Mucosa of descending colon (tissue), 3 donors: ENCODE measurements at regions not wholly inside any gene's neighbourhood (a gene's known extent, or its start where the extent isn't known, plus 50 kb on each side); places are given as distances from the start of the nearest gene placed in this dataset.

ENCODE experiments used
- ATAC-seq: fragments of 200-7000 bp; cut with Tn5 transposase; one replicate; pipeline ENCODE4 v1.9.1; 2020; ENCODE audit warnings: mild to moderate bottlenecking, moderate library complexity
- DNase-seq, 3 donors: peaks; one replicate each; pipeline ENCODE4 v3.0.0-alpha.2; 2020
- H3K36me3 ChIP-seq: fragments of 200-600 bp; one replicate; pipeline ENCODE4 v1.8.0; 2021; ENCODE audit warnings: low read depth, mild to moderate bottlenecking
- H3K4me1 ChIP-seq: fragments of 200-600 bp; one replicate; pipeline ENCODE4 v1.8.0; 2021; ENCODE audit warnings: low read depth, mild to moderate bottlenecking
- H3K4me3 ChIP-seq: fragments of 200-600 bp; one replicate; pipeline ENCODE4 v1.8.0; 2021; ENCODE audit warnings: mild to moderate bottlenecking
- H3K9me3 ChIP-seq: fragments of 200-600 bp; one replicate; pipeline ENCODE4 v1.8.0; 2021; ENCODE audit warnings: mild to moderate bottlenecking
- intact Hi-C, 2 donors: fragments of 100-400 bp; cut with DNase I in 1 of 2; cut with micrococcal nuclease in 1 of 2; formaldehyde crosslinking; loops; one replicate each; pipeline versions ENCODE4 v1.11.0 to v1.11.1; 2022; cut with DNase I, micrococcal nuclease
- TF ChIP-seq, protein P1 (sequence below): fragments of 200-600 bp; IDR thresholded peaks from one replicate; pipeline ENCODE4 v1.8.0; 2022; ENCODE audit warnings: antibody characterized with exemption, mild to moderate bottlenecking
- donor health status: DM: no; HTN: no; CAD: no; lungs with moderate emphysema.
- donor health status: DM: no; HTN: no; CAD: no.
- donor health status: DM: no; HTN: yes; CAD: no.

DNA sequence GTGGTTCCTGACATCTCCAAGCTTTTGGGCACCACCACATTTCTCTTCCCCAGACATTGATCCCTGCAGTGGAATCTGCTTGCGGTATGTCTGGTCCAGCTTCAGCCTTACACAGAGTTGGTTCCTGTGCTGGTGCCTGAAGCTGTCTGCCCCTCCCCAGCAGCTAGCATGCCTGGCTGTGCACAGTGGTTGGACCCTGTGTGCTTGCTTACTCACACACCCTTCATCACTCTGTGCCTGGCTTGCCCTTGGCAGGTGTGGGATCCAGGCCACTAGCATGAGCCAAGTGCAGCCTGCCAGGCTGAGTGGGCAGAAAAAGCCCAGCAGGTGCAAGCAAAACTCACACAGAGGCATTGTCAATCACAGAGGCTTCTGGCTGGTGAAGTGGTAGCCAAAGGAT, 473.8 kb downstream of the ACTRT1 start:
- no peak overlapping the region for H3K4me3 ChIP-seq
- ATAC-seq, result no peak
- intact Hi-C loops, result no loop called here
- no peaks in the 10 kb centered on the region for H3K4me1 ChIP-seq
- no peak for DNase-seq
- TF ChIP-seq, protein P1, sequence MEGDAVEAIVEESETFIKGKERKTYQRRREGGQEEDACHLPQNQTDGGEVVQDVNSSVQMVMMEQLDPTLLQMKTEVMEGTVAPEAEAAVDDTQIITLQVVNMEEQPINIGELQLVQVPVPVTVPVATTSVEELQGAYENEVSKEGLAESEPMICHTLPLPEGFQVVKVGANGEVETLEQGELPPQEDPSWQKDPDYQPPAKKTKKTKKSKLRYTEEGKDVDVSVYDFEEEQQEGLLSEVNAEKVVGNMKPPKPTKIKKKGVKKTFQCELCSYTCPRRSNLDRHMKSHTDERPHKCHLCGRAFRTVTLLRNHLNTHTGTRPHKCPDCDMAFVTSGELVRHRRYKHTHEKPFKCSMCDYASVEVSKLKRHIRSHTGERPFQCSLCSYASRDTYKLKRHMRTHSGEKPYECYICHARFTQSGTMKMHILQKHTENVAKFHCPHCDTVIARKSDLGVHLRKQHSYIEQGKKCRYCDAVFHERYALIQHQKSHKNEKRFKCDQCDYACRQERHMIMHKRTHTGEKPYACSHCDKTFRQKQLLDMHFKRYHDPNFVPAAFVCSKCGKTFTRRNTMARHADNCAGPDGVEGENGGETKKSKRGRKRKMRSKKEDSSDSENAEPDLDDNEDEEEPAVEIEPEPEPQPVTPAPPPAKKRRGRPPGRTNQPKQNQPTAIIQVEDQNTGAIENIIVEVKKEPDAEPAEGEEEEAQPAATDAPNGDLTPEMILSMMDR, result no peak
- H3K36me3 ChIP-seq, result no peaks in the 10 kb centered on the region
- H3K9me3 ChIP-seq, result peaks cover 2% of the 10 kb centered on the region

DNA sequence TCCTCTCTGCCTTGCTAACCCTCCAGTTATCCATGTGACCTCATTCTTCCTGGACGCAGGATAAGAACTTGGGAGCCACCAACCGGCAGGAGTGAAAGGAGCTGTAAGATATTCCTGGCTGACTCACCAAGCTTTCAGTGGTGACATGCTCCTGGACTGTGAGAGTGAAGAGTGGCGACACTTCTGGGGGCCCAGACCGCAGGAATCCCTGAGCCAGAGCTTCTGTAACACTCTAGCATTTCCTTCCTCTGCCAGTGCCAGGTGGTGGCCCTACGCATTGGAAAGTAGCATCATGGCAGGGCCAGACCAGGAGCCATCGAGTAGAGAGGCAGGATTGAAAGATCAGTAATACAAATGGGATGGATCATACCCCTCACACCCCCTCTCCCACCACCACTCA, 474.3 kb downstream of the ACTRT1 start:
- TF ChIP-seq, protein P1, result no peak

DNA sequence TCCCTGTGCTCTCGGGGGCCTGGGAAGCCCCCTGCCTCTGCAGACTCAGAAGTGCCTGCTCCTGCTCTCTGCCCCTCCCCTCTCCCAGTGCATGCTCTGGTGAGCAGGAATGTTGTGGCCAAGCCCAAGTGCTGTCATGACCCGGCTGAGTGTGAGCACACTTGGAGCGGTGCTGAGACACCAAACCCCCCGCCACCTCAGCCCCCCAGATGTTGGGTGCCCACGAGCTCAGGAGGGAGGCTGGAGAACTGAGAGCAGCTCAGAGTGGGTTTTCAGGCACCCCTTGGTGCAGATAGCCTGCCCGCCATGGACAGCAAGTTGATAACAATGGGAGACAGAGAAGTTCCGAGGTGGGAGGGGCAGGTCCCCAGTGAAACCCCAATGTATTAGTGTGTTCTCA, 477.4 kb downstream of the ACTRT1 start:
- no peaks in the 10 kb centered on the region for H3K4me1 ChIP-seq
- H3K4me3 ChIP-seq, result no peak overlapping the region
- ATAC-seq, result no peak
- TF ChIP-seq, protein P1, result no peak
- peaks cover 2% of the 10 kb centered on the region for H3K9me3 ChIP-seq
- DNase-seq, result no peak
- H3K36me3 ChIP-seq, result no peaks in the 10 kb centered on the region
- intact Hi-C loops, result no loop called here

More for the DNA sequence above, 474.3 kb downstream of the ACTRT1 start:
- peaks cover 2% of the 10 kb centered on the region for H3K9me3 ChIP-seq
- intact Hi-C loops, result no loop called here
- no peak for ATAC-seq
- DNase-seq, result no peak
- no peaks in the 10 kb centered on the region for H3K36me3 ChIP-seq
- H3K4me1 ChIP-seq, result no peaks in the 10 kb centered on the region
- H3K4me3 ChIP-seq, result no peak overlapping the region

DNA sequence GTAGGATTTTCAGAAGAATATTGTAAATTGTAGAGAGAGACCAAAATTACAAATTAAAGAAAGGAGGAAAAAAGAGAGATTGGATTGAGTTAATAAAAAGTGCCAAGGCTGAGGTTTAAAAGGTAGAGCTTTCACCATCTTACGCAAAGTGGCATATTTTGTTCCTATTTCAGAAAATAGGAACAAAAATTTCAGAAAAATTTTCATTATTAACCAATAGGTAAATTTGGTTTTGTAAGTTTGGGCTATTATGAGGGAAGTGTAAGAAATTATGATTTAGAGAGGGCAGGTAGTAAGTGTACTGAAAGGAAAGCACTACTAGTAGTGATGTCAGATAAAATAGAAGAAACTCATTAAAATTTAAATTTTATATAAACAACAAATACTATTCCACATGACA, 479.7 kb downstream of the ACTRT1 start:
- Histone ChIP-seq H3K36me3 (no peaks in the 10 kb centered on the region), H3K4me1 (no peaks in the 10 kb centered on the region), H3K4me3 (no peak overlapping the region), H3K9me3 (peaks cover 2% of the 10 kb centered on the region)
- DNase-seq, result no peak
- no peak for ATAC-seq
- TF ChIP-seq, protein P1, result no peak
- intact Hi-C loops, result no loop called here

DNA sequence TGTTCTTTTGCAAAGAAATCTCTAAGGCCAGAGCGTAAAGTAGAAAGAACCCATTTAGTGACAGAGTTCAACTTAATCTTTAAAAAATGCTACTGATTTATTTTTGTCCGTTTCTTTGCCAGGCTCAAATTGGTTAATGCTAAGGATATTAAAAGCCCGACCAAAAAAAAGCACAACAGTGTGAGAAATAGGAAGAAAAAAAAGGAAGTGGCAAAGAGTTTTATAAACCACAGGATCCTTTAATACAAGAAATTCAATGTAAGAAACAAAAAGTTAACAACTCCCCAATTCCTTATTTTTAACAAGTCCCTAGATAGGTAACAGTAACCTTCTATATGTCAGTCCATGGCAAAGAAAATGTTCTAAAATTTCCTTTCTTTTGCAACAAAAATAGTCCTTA, 480.4 kb downstream of the ACTRT1 start:
- TF ChIP-seq, protein P1, result no peak
- DNase-seq (no peak), ATAC-seq (no peak)
- H3K36me3 ChIP-seq, result no peaks in the 10 kb centered on the region
- no peak overlapping the region for H3K4me3 ChIP-seq
- peaks cover 2% of the 10 kb centered on the region for H3K9me3 ChIP-seq
- intact Hi-C loops, result no loop called here
- H3K4me1 ChIP-seq, result no peaks in the 10 kb centered on the region

DNA sequence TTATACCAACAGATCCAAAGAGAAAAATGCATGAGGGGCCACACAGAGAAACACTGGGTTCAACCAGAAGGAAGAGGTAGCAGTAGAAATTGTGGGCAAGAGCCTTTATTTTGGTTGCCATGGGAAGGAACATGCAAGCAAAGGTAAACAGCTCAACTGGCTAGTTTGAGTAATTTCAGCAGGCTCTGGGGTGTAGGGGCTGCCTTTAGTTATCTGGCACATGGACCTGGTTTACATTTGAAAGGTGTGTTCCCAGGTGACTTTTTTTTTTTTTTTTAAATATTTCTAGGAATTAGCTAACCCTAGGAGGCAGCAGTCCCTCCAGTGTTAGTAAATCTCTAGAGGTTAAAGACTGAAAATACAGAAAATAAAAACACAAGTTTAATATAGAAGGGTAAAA, 481.9 kb downstream of the ACTRT1 start:
- no peak for ATAC-seq

More for the DNA sequence above, 481.9 kb downstream of the ACTRT1 start:
- no peaks in the 10 kb centered on the region for H3K36me3 ChIP-seq
- TF ChIP-seq, protein P1, result no peak
- H3K4me1 ChIP-seq, result no peaks in the 10 kb centered on the region
- peaks cover 2% of the 10 kb centered on the region for H3K9me3 ChIP-seq
- H3K4me3 ChIP-seq, result no peak overlapping the region
- DNase-seq, result no peak
- intact Hi-C loops, result no loop called here
